DOHH2 (cell line): ENCODE measurements at regions not wholly inside any gene's neighbourhood (a gene's known extent, or its start where the extent isn't known, plus 50 kb on each side); places are given as distances from the start of the nearest gene placed in this dataset.

ENCODE experiments used
- CTCF ChIP-seq: fragments of 200-600 bp; sonication (generic); IDR thresholded peaks from one replicate; pipeline ENCODE4 v1.5.1; 2014; ENCODE audit warnings: antibody characterized with exemption, mild to moderate bottlenecking, low read depth, low read length; ENCODE audit not compliant: poor library complexity, severe bottlenecking
- EZH2phosphoT487 ChIP-seq: fragments of 200-600 bp; sonication (generic); IDR thresholded peaks from 2 replicates; pipeline ENCODE4 v1.6.1; 2017; ENCODE audit warnings: borderline replicate concordance, mild to moderate bottlenecking, antibody characterized with exemption, low read length, moderate library complexity, mixed read lengths

- TF ChIP-seq CTCF: no peak
- TF ChIP-seq EZH2phosphoT487: no peak
Observed at GRCh38 chr3:6089780-6090179, 771.1 kb upstream of the GRM7 start.
